Caco-2 (cell line): ENCODE measurements at regions not wholly inside any gene's neighbourhood (a gene's known extent, or its start where the extent isn't known, plus 50 kb on each side); places are given as distances from the start of the nearest gene placed in this dataset.

Source experiments
- BruUV-seq: library from RNA; stranded (reverse); fragments of 400-500 nt; replicated peaks from 2 replicates; lab custom pipeline; 2021; lab: Mats Ljungman, UMichigan
- CTCF ChIA-PET: fragments of 300-600 bp; sonication (Branson Sonifier 250); formaldehyde crosslinking; loops from one replicate; lab custom pipeline; 2022; ENCODE audit warnings: antibody characterized with exemption; lab: Charles Lee
- POLR2A ChIA-PET: fragments of 300-600 bp; sonication (Branson Sonifier 250); formaldehyde crosslinking; loops from one replicate; lab custom pipeline; 2022; ENCODE audit warnings: antibody characterized with exemption; lab: Charles Lee
- DNase-seq, 2 experiments: peaks; one replicate each; pipeline versions ENCODE4 v3.0.0 to v3.0.0-alpha.2; 2020 to 2022
- H3K27me3 ChIP-seq: replicated peaks from 2 replicates; pipeline ENCODE4 v1.6.0; 2011; ENCODE audit warnings: low read length; ENCODE audit not compliant: control insufficient read depth, insufficient read depth
- H3K36me3 ChIP-seq: 2 replicates; pipeline ENCODE4 v1.5.1; 2011; ENCODE audit warnings: low read length; ENCODE audit not compliant: control insufficient read depth, insufficient read depth
- H3K4me1 ChIP-seq: fragments of 250-450 bp; sonication (Bioruptor Pico); 2 replicates; pipeline ENCODE4 v1.5.1; 2020; ENCODE audit warnings: mild to moderate bottlenecking
- H3K4me3 ChIP-seq: 2 replicates; pipeline ENCODE4 v1.5.1; 2011; ENCODE audit warnings: low read depth, mild to moderate bottlenecking, control low read depth, low read length
- H3K9me3 ChIP-seq: fragments of 250-450 bp; sonication (Bioruptor Pico); 2 replicates; pipeline ENCODE4 v1.5.1; 2020; ENCODE audit warnings: mild to moderate bottlenecking, moderate library complexity
- H3K27ac Mint-ChIP-seq: one replicate; pipeline ENCODE4 v1.8.0; 2022; ENCODE audit warnings: mixed read lengths; ENCODE audit not compliant: unreplicated experiment
- H3K27me3 Mint-ChIP-seq: one replicate; pipeline ENCODE4 v1.8.0; 2022; ENCODE audit warnings: mixed read lengths; ENCODE audit not compliant: insufficient read depth, unreplicated experiment
- H3K36me3 Mint-ChIP-seq: one replicate; pipeline ENCODE4 v1.8.0; 2022; ENCODE audit warnings: mild to moderate bottlenecking, mixed read lengths; ENCODE audit not compliant: insufficient read depth, unreplicated experiment
- H3K4me1 Mint-ChIP-seq: one replicate; pipeline ENCODE4 v1.8.0; 2022; ENCODE audit warnings: low read depth, mixed read lengths; ENCODE audit not compliant: unreplicated experiment
- H3K4me3 Mint-ChIP-seq: one replicate; pipeline ENCODE4 v1.8.0; 2022; ENCODE audit warnings: mild to moderate bottlenecking, moderate library complexity, mixed read lengths; ENCODE audit not compliant: unreplicated experiment
- H3K9me3 Mint-ChIP-seq: one replicate; pipeline ENCODE4 v1.8.0; 2022; ENCODE audit warnings: mixed read lengths; ENCODE audit not compliant: unreplicated experiment
- CTCF ChIP-seq, 2 experiments: fragments of 200-600 bp in 1 of 2; IDR thresholded peaks; 1 replicate in 1 of 2; 2 replicates in 1 of 2; pipeline versions ENCODE4 v1.5.1 to v1.8.0; 2011 to 2022; ENCODE audit warnings: antibody characterized with exemption in 1 of 2, control low read depth in 1 of 2, inconsistent platforms in 1 of 2, low read depth in 1 of 2, low read length in 1 of 2, mild to moderate bottlenecking in 1 of 2, moderate library complexity in 1 of 2; ENCODE audit not compliant: insufficient read depth in 1 of 2, severe bottlenecking in 1 of 2, unreplicated experiment in 1 of 2
- intact Hi-C: fragments of 100-400 bp; cut with micrococcal nuclease; formaldehyde crosslinking; loops from one replicate; pipeline ENCODE4 v1.10.0; 2022; ENCODE audit not compliant: unreplicated experiment

- POLR2A ChIA-PET: no interaction called here
Observed at GRCh38 chr14:86707071-86707470, 1177.1 kb downstream of the FLRT2 start.

GRCh38 chr14:86683561-86683960 is 1153.6 kb downstream of the FLRT2 start:
- H3K4me3 Mint-ChIP-seq: no peak overlapping the region
- no peak for DNase-seq
- H3K27me3 Mint-ChIP-seq: no peaks in the 10 kb centered on the region
- no peaks in the 10 kb centered on the region for H3K4me1 Mint-ChIP-seq
- H3K4me3 ChIP-seq: no peak overlapping the region
- H3K4me1 ChIP-seq: no peaks in the 10 kb centered on the region
- no peaks in the 10 kb centered on the region for H3K27me3 ChIP-seq
- intact Hi-C loops: no loop called here
- H3K9me3 Mint-ChIP-seq: no peaks in the 10 kb centered on the region
- no peaks in the 10 kb centered on the region for H3K36me3 ChIP-seq
- no peaks in the 10 kb centered on the region for H3K36me3 Mint-ChIP-seq
- POLR2A ChIA-PET: no interaction called here
- no TSS peak for BruUV-seq
- TF ChIP-seq CTCF (IDR thresholded peaks at IDR 0.05; ENCODE audit: insufficient read depth in 1 of 2, low read depth in 1 of 2, low read length in 1 of 2, severe bottlenecking in 1 of 2, unreplicated experiment in 1 of 2): no peak
- CTCF ChIA-PET: no interaction called here
- no peak overlapping the region for H3K27ac Mint-ChIP-seq
- H3K9me3 ChIP-seq: no peaks in the 10 kb centered on the region

More at GRCh38 chr14:86707071-86707470, 1177.1 kb downstream of the FLRT2 start:
- H3K9me3 Mint-ChIP-seq: peaks cover 10% of the 10 kb centered on the region
- CTCF ChIA-PET: no interaction called here
- peaks cover 10% of the 10 kb centered on the region; the same call in 1 of the 2 replicates for H3K4me1 ChIP-seq
- no TSS peak for BruUV-seq
- H3K4me3 Mint-ChIP-seq: no peak overlapping the region
- H3K36me3 Mint-ChIP-seq: no peaks in the 10 kb centered on the region
- DNase-seq: no peak
- TF ChIP-seq CTCF (IDR thresholded peaks at IDR 0.05; ENCODE audit: insufficient read depth in 1 of 2, low read depth in 1 of 2, low read length in 1 of 2, severe bottlenecking in 1 of 2, unreplicated experiment in 1 of 2): no peak
- no peaks in the 10 kb centered on the region for H3K36me3 ChIP-seq
- H3K27me3 Mint-ChIP-seq: no peaks in the 10 kb centered on the region
- H3K9me3 ChIP-seq: no peaks in the 10 kb centered on the region
- no peaks in the 10 kb centered on the region for H3K4me1 Mint-ChIP-seq
- intact Hi-C loops: no loop called here
- no peak overlapping the region for H3K4me3 ChIP-seq
- H3K27ac Mint-ChIP-seq: no peak overlapping the region
- H3K27me3 ChIP-seq: no peaks in the 10 kb centered on the region

- ChIA-PET POLR2A (no interaction called here), CTCF (no interaction called here)
- no peak for TF ChIP-seq CTCF (IDR thresholded peaks at IDR 0.05; ENCODE audit: insufficient read depth in 1 of 2, low read depth in 1 of 2, low read length in 1 of 2, severe bottlenecking in 1 of 2, unreplicated experiment in 1 of 2)
- intact Hi-C loops: no loop called here
- Mint-ChIP-seq H3K9me3 (no peaks in the 10 kb centered on the region), H3K27me3 (no peaks in the 10 kb centered on the region), H3K36me3 (no peaks in the 10 kb centered on the region), H3K4me1 (no peaks in the 10 kb centered on the region), H3K27ac (no peak overlapping the region), H3K4me3 (no peak overlapping the region)
- Histone ChIP-seq H3K36me3 (no peaks in the 10 kb centered on the region), H3K27me3 (no peaks in the 10 kb centered on the region), H3K4me1 (no peaks in the 10 kb centered on the region), H3K9me3 (no peaks in the 10 kb centered on the region), H3K4me3 (no peak overlapping the region)
- no TSS peak for BruUV-seq
- DNase-seq: no peak
Observed at GRCh38 chr14:86675059-86675458, 1145.1 kb downstream of the FLRT2 start.
